ENCODE measurements at regions not wholly inside any gene's neighbourhood (a gene's known extent, or its start where the extent isn't known, plus 50 kb on each side); places are given as distances from the start of the nearest gene placed in this dataset.
"Not testable (repeated sequence)": the region's sequence is repeated elsewhere in the genome, so short reads cannot be mapped to it uniquely, and the experiment has no call there.

- peaks cover 6% of the 10 kb centered on the region for H3K9me3 ChIP-seq (replicated peaks)
- H3K36me3 ChIP-seq, result no peaks in the 10 kb centered on the region
- no peak for DNase-seq
- no peak overlapping the region for H3K4me3 ChIP-seq
- no peak for TF ChIP-seq CTCF (IDR thresholded peaks at IDR 0.05; ENCODE audit: borderline replicate concordance)
- intact Hi-C loops (cut with micrococcal nuclease), result no loop called here
- H3K27me3 ChIP-seq (ENCODE audit: low read depth), result no peaks in the 10 kb centered on the region
- H3K4me1 ChIP-seq, result no peaks in the 10 kb centered on the region
- H3K27ac ChIP-seq (replicated peaks), result no peak overlapping the region
Measured at GRCh38 chr12:30567082-30567481, 128.6 kb downstream of the IPO8 start.

- H3K4me1 ChIP-seq, result no peaks in the 10 kb centered on the region
Measured at GRCh38 chr12:30564394-30564793, 131.3 kb downstream of the IPO8 start.

GRCh38 chr12:30548203-30548602 lies 147.5 kb downstream of the IPO8 start:
- no peaks in the 10 kb centered on the region for H3K4me1 ChIP-seq
- H3K27me3 ChIP-seq (ENCODE audit: low read depth), result no peaks in the 10 kb centered on the region
- H3K9me3 ChIP-seq (replicated peaks), result no peaks in the 10 kb centered on the region
- no peaks in the 10 kb centered on the region for H3K36me3 ChIP-seq
- H3K27ac ChIP-seq (replicated peaks), result no peak overlapping the region
- no peak for DNase-seq
- intact Hi-C loops (cut with micrococcal nuclease), result no loop called here
- TF ChIP-seq CTCF (IDR thresholded peaks at IDR 0.05; ENCODE audit: borderline replicate concordance), result no peak
- H3K4me3 ChIP-seq, result no peak overlapping the region

More at GRCh38 chr12:30564394-30564793, 131.3 kb downstream of the IPO8 start:
- no peak for DNase-seq
- H3K27ac ChIP-seq (replicated peaks), result no peak overlapping the region
- H3K9me3 ChIP-seq (replicated peaks), result peaks cover 16% of the 10 kb centered on the region
- TF ChIP-seq CTCF (IDR thresholded peaks at IDR 0.05; ENCODE audit: borderline replicate concordance), result no peak
- no peak overlapping the region for H3K4me3 ChIP-seq
- no peaks in the 10 kb centered on the region for H3K27me3 ChIP-seq (ENCODE audit: low read depth)
- intact Hi-C loops (cut with micrococcal nuclease), result no loop called here
- H3K36me3 ChIP-seq, result no peaks in the 10 kb centered on the region

- intact Hi-C loops (cut with micrococcal nuclease), result no loop called here
- no peak for TF ChIP-seq CTCF (IDR thresholded peaks at IDR 0.05; ENCODE audit: borderline replicate concordance)
- Histone ChIP-seq H3K9me3 (replicated peaks) (peaks cover 12% of the 10 kb centered on the region), H3K4me1 (no peaks in the 10 kb centered on the region), H3K27ac (replicated peaks) (no peak overlapping the region), H3K36me3 (no peaks in the 10 kb centered on the region), H3K27me3 (ENCODE audit: low read depth) (no peaks in the 10 kb centered on the region), H3K4me3 (no peak overlapping the region)
- no peak for DNase-seq
Measured at GRCh38 chr12:30546121-30546520, 149.5 kb downstream of the IPO8 start.

- intact Hi-C loops (cut with micrococcal nuclease); H3K27ac ChIP-seq (replicated peaks); H3K4me3 ChIP-seq; DNase-seq; H3K4me1 ChIP-seq; H3K27me3 ChIP-seq (ENCODE audit: low read depth); H3K36me3 ChIP-seq: not testable (repeated sequence)
- peaks cover 17% of the 10 kb centered on the region for H3K9me3 ChIP-seq (replicated peaks)
Measured at GRCh38 chr12:30544704-30545103, 151.0 kb downstream of the IPO8 start.

GRCh38 chr12:30537228-30537627 lies 158.4 kb downstream of the IPO8 start:
- intact Hi-C loops (cut with micrococcal nuclease), result no loop called here
- Histone ChIP-seq H3K9me3 (replicated peaks) (peaks cover 16% of the 10 kb centered on the region), H3K4me3 (no peak overlapping the region), H3K27ac (replicated peaks) (no peak overlapping the region), H3K36me3 (no peaks in the 10 kb centered on the region), H3K27me3 (ENCODE audit: low read depth) (no peaks in the 10 kb centered on the region), H3K4me1 (no peaks in the 10 kb centered on the region)
- TF ChIP-seq CTCF (IDR thresholded peaks at IDR 0.05; ENCODE audit: borderline replicate concordance), result no peak
- no peak for DNase-seq
